ENCODE measurements at regions not wholly inside any gene's neighbourhood (a gene's known extent, or its start where the extent isn't known, plus 50 kb on each side); places are given as distances from the start of the nearest gene placed in this dataset.

DNA sequence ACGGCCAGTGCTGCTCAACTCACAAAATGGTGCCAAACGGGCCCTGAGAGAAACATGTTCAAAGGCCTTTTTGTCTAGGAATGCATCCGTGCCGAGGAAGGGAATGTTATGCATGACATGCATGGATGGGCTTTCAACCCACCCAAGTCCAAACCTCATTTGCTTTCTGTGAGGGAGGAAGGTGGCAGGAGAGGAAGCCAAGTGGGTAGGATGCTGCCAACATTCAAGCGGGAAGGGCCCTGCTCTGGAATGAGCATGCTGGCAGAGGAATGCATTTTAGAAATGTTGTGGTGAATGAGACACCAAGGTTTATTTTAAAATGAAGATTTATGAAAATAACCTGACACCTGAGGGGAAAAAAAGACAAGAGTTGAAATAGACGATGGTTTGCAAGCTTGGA lies 479.1 kb downstream of the CCDC171 start:
- TF ChIP-seq, protein P1, sequence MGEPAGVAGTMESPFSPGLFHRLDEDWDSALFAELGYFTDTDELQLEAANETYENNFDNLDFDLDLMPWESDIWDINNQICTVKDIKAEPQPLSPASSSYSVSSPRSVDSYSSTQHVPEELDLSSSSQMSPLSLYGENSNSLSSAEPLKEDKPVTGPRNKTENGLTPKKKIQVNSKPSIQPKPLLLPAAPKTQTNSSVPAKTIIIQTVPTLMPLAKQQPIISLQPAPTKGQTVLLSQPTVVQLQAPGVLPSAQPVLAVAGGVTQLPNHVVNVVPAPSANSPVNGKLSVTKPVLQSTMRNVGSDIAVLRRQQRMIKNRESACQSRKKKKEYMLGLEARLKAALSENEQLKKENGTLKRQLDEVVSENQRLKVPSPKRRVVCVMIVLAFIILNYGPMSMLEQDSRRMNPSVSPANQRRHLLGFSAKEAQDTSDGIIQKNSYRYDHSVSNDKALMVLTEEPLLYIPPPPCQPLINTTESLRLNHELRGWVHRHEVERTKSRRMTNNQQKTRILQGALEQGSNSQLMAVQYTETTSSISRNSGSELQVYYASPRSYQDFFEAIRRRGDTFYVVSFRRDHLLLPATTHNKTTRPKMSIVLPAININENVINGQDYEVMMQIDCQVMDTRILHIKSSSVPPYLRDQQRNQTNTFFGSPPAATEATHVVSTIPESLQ (CRISPR knock-in tag; IDR thresholded peaks at IDR 0.05): no peak
- no peak for TF ChIP-seq MYBL2 (IDR thresholded peaks at IDR 0.05; ENCODE audit: low read depth)
- no peak for TF ChIP-seq MYBL2 (CRISPR knock-in tag; IDR thresholded peaks at IDR 0.05; ENCODE audit: borderline replicate concordance)
- TF ChIP-seq, protein P2, sequence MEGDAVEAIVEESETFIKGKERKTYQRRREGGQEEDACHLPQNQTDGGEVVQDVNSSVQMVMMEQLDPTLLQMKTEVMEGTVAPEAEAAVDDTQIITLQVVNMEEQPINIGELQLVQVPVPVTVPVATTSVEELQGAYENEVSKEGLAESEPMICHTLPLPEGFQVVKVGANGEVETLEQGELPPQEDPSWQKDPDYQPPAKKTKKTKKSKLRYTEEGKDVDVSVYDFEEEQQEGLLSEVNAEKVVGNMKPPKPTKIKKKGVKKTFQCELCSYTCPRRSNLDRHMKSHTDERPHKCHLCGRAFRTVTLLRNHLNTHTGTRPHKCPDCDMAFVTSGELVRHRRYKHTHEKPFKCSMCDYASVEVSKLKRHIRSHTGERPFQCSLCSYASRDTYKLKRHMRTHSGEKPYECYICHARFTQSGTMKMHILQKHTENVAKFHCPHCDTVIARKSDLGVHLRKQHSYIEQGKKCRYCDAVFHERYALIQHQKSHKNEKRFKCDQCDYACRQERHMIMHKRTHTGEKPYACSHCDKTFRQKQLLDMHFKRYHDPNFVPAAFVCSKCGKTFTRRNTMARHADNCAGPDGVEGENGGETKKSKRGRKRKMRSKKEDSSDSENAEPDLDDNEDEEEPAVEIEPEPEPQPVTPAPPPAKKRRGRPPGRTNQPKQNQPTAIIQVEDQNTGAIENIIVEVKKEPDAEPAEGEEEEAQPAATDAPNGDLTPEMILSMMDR (IDR thresholded peaks at IDR 0.05 in 2 of 3, conservative IDR thresholded peaks at IDR 0.05 in 1 of 3; ENCODE audit: insufficient read depth in 2 of 3, low read depth in 1 of 3, low read length in 3 of 3): no peak
- TF ChIP-seq, protein P3, sequence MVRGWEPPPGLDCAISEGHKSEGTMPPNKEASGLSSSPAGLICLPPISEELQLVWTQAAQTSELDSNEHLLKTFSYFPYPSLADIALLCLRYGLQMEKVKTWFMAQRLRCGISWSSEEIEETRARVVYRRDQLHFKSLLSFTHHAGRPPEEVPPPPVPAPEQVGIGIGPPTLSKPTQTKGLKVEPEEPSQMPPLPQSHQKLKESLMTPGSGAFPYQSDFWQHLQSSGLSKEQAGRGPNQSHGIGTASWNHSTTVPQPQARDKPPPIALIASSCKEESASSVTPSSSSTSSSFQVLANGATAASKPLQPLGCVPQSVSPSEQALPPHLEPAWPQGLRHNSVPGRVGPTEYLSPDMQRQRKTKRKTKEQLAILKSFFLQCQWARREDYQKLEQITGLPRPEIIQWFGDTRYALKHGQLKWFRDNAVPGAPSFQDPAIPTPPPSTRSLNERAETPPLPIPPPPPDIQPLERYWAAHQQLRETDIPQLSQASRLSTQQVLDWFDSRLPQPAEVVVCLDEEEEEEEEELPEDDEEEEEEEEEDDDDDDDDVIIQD (CRISPR knock-in tag; IDR thresholded peaks at IDR 0.05): no peak
- TF ChIP-seq JUN (IDR thresholded peaks at IDR 0.05; ENCODE audit: borderline replicate concordance, low read depth, low read length): no peak
- TF ChIP-seq JUN (CRISPR knock-in tag; IDR thresholded peaks at IDR 0.05; ENCODE audit: borderline replicate concordance): no peak
- TF ChIP-seq TEAD4 (IDR thresholded peaks at IDR 0.05; ENCODE audit: low read length): no peak
- no peak for TF ChIP-seq TEAD4 (CRISPR knock-in tag; IDR thresholded peaks at IDR 0.05; ENCODE audit: borderline replicate concordance)
- no peak for TF ChIP-seq TARDBP (IDR thresholded peaks at IDR 0.05)
- TF ChIP-seq ZBED1 (IDR thresholded peaks at IDR 0.05): no peak
- TF ChIP-seq, protein P4, sequence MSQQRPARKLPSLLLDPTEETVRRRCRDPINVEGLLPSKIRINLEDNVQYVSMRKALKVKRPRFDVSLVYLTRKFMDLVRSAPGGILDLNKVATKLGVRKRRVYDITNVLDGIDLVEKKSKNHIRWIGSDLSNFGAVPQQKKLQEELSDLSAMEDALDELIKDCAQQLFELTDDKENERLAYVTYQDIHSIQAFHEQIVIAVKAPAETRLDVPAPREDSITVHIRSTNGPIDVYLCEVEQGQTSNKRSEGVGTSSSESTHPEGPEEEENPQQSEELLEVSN (IDR thresholded peaks at IDR 0.05; ENCODE audit: borderline replicate concordance in 1 of 2, extremely low read depth in 1 of 2, insufficient read depth in 1 of 2, insufficient read length in 1 of 2, low read depth in 1 of 2, low read length in 1 of 2, poor library complexity in 1 of 2, severe bottlenecking in 1 of 2): no peak
- TF ChIP-seq ZNF232 (CRISPR knock-in tag; IDR thresholded peaks at IDR 0.05): no peak
- TF ChIP-seq HNRNPLL (IDR thresholded peaks at IDR 0.05; ENCODE audit: low read depth, low read length, poor library complexity, severe bottlenecking): no peak
- TF ChIP-seq ZNF274 (IDR thresholded peaks at IDR 0.05; ENCODE audit: borderline replicate concordance, low read depth, low read length): no peak
- TF ChIP-seq, protein P5, sequence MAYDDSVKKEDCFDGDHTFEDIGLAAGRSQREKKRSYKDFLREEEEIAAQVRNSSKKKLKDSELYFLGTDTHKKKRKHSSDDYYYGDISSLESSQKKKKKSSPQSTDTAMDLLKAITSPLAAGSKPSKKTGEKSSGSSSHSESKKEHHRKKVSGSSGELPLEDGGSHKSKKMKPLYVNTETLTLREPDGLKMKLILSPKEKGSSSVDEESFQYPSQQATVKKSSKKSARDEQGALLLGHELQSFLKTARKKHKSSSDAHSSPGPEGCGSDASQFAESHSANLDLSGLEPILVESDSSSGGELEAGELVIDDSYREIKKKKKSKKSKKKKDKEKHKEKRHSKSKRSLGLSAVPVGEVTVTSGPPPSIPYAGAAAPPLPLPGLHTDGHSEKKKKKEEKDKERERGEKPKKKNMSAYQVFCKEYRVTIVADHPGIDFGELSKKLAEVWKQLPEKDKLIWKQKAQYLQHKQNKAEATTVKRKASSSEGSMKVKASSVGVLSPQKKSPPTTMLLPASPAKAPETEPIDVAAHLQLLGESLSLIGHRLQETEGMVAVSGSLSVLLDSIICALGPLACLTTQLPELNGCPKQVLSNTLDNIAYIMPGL (CRISPR knock-in tag; IDR thresholded peaks at IDR 0.05): no peak
- no peak for TF ChIP-seq EZH2 (IDR thresholded peaks at IDR 0.05; ENCODE audit: borderline replicate concordance, low read depth, low read length)

All from K562 (cell line).